Trophoblast cell (in vitro differentiated cells and primary cell): ENCODE measurements at regions not wholly inside any gene's neighbourhood (a gene's known extent, or its start where the extent isn't known, plus 50 kb on each side); places are given as distances from the start of the nearest gene placed in this dataset.

Source experiments
- DNase-seq, 2 donors: peaks; one replicate each; pipeline ENCODE4 v3.0.0-alpha.2; 2016
- H2AFZ ChIP-seq: 2 replicates; pipeline ENCODE4 v1.6.1; 2013; ENCODE audit warnings: low read length, moderate library complexity, mild to moderate bottlenecking; ENCODE audit not compliant: insufficient read depth, poor library complexity
- H2AK5ac ChIP-seq: 2 replicates; pipeline ENCODE4 v1.6.1; 2013; ENCODE audit warnings: mild to moderate bottlenecking, low read length
- H2BK120ac ChIP-seq: 2 replicates; pipeline ENCODE4 v1.6.1; 2013; ENCODE audit warnings: low read length, mild to moderate bottlenecking, moderate library complexity; ENCODE audit not compliant: insufficient read depth, poor library complexity
- H2BK12ac ChIP-seq: 2 replicates; pipeline ENCODE4 v1.6.1; 2013; ENCODE audit warnings: mild to moderate bottlenecking, low read length, moderate library complexity
- H2BK5ac ChIP-seq: 2 replicates; pipeline ENCODE4 v1.6.1; 2013; ENCODE audit warnings: low read length, low read depth, moderate library complexity, mild to moderate bottlenecking; ENCODE audit not compliant: poor library complexity
- H3K14ac ChIP-seq: 2 replicates; pipeline ENCODE4 v1.6.1; 2013; ENCODE audit warnings: mild to moderate bottlenecking, low read length
- H3K18ac ChIP-seq: 2 replicates; pipeline ENCODE4 v1.6.1; 2013; ENCODE audit warnings: mild to moderate bottlenecking, low read length
- H3K23ac ChIP-seq: 2 replicates; pipeline ENCODE4 v1.6.1; 2013; ENCODE audit warnings: low read length
- H3K27ac ChIP-seq: 2 replicates; pipeline ENCODE4 v1.5.1; 2013; ENCODE audit warnings: low read depth, mild to moderate bottlenecking, inconsistent platforms, low read length, moderate library complexity
- H3K27me3 ChIP-seq: 2 replicates; pipeline ENCODE4 v1.6.1; 2013; ENCODE audit warnings: inconsistent platforms, mild to moderate bottlenecking, low read length, moderate library complexity; ENCODE audit not compliant: insufficient read depth
- H3K36me3 ChIP-seq, 2 experiments: 1 replicate in 1 of 2; 2 replicates in 1 of 2; pipeline ENCODE4 v1.6.1; 2013; ENCODE audit warnings: low read length in 2 of 2, mild to moderate bottlenecking in 2 of 2, moderate library complexity in 1 of 2; ENCODE audit not compliant: insufficient read depth in 2 of 2, control insufficient read depth in 1 of 2
- H3K4ac ChIP-seq: 2 replicates; pipeline ENCODE4 v1.6.1; 2013; ENCODE audit warnings: low read depth, mild to moderate bottlenecking, low read length, moderate library complexity
- H3K4me1 ChIP-seq, 2 experiments: 1 replicate in 1 of 2; 2 replicates in 1 of 2; pipeline ENCODE4 v1.6.1; 2013; ENCODE audit warnings: low read length in 2 of 2, mild to moderate bottlenecking in 2 of 2, moderate library complexity in 1 of 2; ENCODE audit not compliant: insufficient read depth in 2 of 2, control insufficient read depth in 1 of 2
- H3K4me2 ChIP-seq: 2 replicates; pipeline ENCODE4 v1.6.1; 2013; ENCODE audit warnings: inconsistent platforms, mild to moderate bottlenecking, low read length, moderate library complexity
- H3K4me3 ChIP-seq: 2 replicates; pipeline ENCODE4 v1.5.1; 2013; ENCODE audit warnings: mild to moderate bottlenecking, low read depth, low read length, inconsistent platforms
- H3K79me1 ChIP-seq: one replicate; pipeline ENCODE4 v1.6.1; 2013; ENCODE audit warnings: low read length
- H3K79me2 ChIP-seq: 2 replicates; pipeline ENCODE4 v1.6.1; 2013; ENCODE audit warnings: low read length, mild to moderate bottlenecking; ENCODE audit not compliant: control insufficient read depth, insufficient read depth, poor library complexity
- H3K9ac ChIP-seq: 2 replicates; pipeline ENCODE4 v1.6.1; 2013; ENCODE audit warnings: mild to moderate bottlenecking, low read length
- H3K9me3 ChIP-seq: 2 replicates; pipeline ENCODE4 v1.6.1; 2013; ENCODE audit warnings: low read depth, mild to moderate bottlenecking, control low read depth, inconsistent platforms, low read length; ENCODE audit not compliant: insufficient read depth
- H4K12ac ChIP-seq: 2 replicates; pipeline ENCODE4 v1.6.1; 2013; ENCODE audit warnings: low read depth, mild to moderate bottlenecking, low read length, moderate library complexity
- H4K8ac ChIP-seq: 2 replicates; pipeline ENCODE4 v1.6.1; 2013; ENCODE audit warnings: low read depth, mild to moderate bottlenecking, low read length, moderate library complexity
- H4K91ac ChIP-seq: one replicate; pipeline ENCODE4 v1.6.1; 2013; ENCODE audit warnings: low read depth, mild to moderate bottlenecking, low read length, moderate library complexity
- WGBS: extraction: QIAGEN DNeasy Blood & Tissue Kit; methylation state at CpG from one replicate; pipeline ENCODE4 v1.1.7; 2013; ENCODE audit warnings: missing lambda C conversion rate; ENCODE audit not compliant: insufficient read length, insufficient coverage; ENCODE audit errors: extremely low coverage; 5-methylcytosine and 5-hydroxymethylcytosine counted together

DNA sequence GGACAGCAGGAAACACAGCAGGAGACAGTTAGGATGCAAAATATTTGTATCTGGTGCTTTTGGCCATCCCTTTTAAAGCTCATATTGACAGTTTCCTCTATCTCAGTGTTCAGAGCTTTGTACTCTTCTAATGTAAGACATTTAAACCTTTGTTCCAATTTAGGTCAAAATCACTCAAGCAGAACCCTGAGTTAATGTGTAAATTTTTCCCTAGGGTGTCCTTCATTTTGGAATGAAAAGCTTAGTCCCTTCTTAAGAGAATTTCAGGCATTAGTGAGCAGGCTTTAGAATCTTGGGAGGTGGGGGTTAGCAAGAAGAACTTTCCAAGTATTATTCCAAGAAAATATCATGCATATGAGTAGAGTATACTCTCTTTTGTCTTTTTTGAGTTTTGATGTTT, 188.7 kb downstream of the GBA3 start:
- H2AFZ ChIP-seq: no peak overlapping the region
- no peak overlapping the region for H3K4me3 ChIP-seq
- H3K14ac ChIP-seq: no peak overlapping the region
- no peak overlapping the region for H3K27ac ChIP-seq
- H3K36me3 ChIP-seq: no peaks in the 10 kb centered on the region
- H2BK120ac ChIP-seq: no peak overlapping the region
- no peak overlapping the region for H2BK5ac ChIP-seq
- H3K4me1 ChIP-seq: no peaks in the 10 kb centered on the region
- H2BK12ac ChIP-seq: no peak overlapping the region
- H3K9ac ChIP-seq: no peak overlapping the region
- H3K18ac ChIP-seq: no peak overlapping the region
- no peak overlapping the region for H4K12ac ChIP-seq
- no peak overlapping the region for H2AK5ac ChIP-seq
- H3K23ac ChIP-seq: no peak overlapping the region
- H3K79me2 ChIP-seq: no peaks in the 10 kb centered on the region
- no peak for DNase-seq
- H3K27me3 ChIP-seq: no peaks in the 10 kb centered on the region
- no peak overlapping the region for H3K4me2 ChIP-seq
- H4K91ac ChIP-seq: no peak overlapping the region
- no peaks in the 10 kb centered on the region for H3K9me3 ChIP-seq
- no peaks in the 10 kb centered on the region for H3K79me1 ChIP-seq
- no peak overlapping the region for H3K4ac ChIP-seq
- H4K8ac ChIP-seq: no peak overlapping the region

GRCh38 chr4:22877486-22878052, 184.8 kb downstream of the GBA3 start:
- no peaks in the 10 kb centered on the region for H3K9me3 ChIP-seq

DNA sequence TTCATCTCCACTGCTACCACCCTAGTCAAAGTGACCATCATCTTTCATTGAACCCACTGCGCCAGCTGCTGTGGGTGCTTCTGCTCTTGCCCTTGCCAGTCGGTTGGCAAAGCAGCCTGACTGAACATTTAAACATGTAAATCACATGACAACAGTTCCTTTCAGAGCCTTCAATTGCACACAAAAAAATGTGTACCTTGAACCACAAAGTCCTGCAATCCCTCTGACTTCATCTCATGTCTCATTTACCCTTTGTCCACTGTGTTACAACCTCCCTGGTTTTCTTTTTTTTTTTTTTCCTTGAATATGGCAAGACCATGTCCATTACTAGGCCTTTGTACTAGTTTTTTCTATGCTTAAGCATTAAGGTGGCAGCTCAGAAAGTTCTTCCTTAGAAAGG, 183.5 kb downstream of the GBA3 start:
- no peak overlapping the region for H3K4ac ChIP-seq
- no peaks in the 10 kb centered on the region for H3K9me3 ChIP-seq
- no peak overlapping the region for H3K9ac ChIP-seq
- no peak overlapping the region for H3K23ac ChIP-seq
- no peak overlapping the region for H3K18ac ChIP-seq
- H2AK5ac ChIP-seq: no peak overlapping the region
- no peaks in the 10 kb centered on the region for H3K36me3 ChIP-seq
- H3K27ac ChIP-seq: no peak overlapping the region
- no CpG with 5 or more reads among the region's 2 CpGs for WGBS
- H3K79me2 ChIP-seq: no peaks in the 10 kb centered on the region
- no peak overlapping the region for H2AFZ ChIP-seq
- no peak overlapping the region for H4K12ac ChIP-seq
- H2BK120ac ChIP-seq: no peak overlapping the region
- no peaks in the 10 kb centered on the region for H3K4me1 ChIP-seq
- no peak overlapping the region for H3K14ac ChIP-seq
- no peak overlapping the region for H3K4me3 ChIP-seq
- H4K8ac ChIP-seq: no peak overlapping the region
- H3K79me1 ChIP-seq: no peaks in the 10 kb centered on the region
- no peak for DNase-seq
- H4K91ac ChIP-seq: no peak overlapping the region
- H2BK12ac ChIP-seq: no peak overlapping the region
- H2BK5ac ChIP-seq: no peak overlapping the region
- no peaks in the 10 kb centered on the region for H3K27me3 ChIP-seq
- H3K4me2 ChIP-seq: no peak overlapping the region

More at GRCh38 chr4:22877486-22878052, 184.8 kb downstream of the GBA3 start:
- Histone ChIP-seq H3K36me3 (no peaks in the 10 kb centered on the region), H3K14ac (no peak overlapping the region), H3K4ac (no peak overlapping the region), H4K91ac (no peak overlapping the region), H4K12ac (no peak overlapping the region), H3K4me3 (no peak overlapping the region), H2AK5ac (no peak overlapping the region), H4K8ac (no peak overlapping the region), H2BK12ac (no peak overlapping the region), H2AFZ (no peak overlapping the region), H3K23ac (no peak overlapping the region), H3K9ac (no peak overlapping the region), H3K4me1 (no peaks in the 10 kb centered on the region), H3K18ac (no peak overlapping the region), H3K79me1 (no peaks in the 10 kb centered on the region), H2BK5ac (no peak overlapping the region), H3K27me3 (no peaks in the 10 kb centered on the region), H3K79me2 (no peaks in the 10 kb centered on the region), H3K27ac (no peak overlapping the region), H2BK120ac (no peak overlapping the region), H3K4me2 (no peak overlapping the region)
- DNase-seq: no peak
- no CpG with 5 or more reads among the region's 16 CpGs for WGBS

DNA sequence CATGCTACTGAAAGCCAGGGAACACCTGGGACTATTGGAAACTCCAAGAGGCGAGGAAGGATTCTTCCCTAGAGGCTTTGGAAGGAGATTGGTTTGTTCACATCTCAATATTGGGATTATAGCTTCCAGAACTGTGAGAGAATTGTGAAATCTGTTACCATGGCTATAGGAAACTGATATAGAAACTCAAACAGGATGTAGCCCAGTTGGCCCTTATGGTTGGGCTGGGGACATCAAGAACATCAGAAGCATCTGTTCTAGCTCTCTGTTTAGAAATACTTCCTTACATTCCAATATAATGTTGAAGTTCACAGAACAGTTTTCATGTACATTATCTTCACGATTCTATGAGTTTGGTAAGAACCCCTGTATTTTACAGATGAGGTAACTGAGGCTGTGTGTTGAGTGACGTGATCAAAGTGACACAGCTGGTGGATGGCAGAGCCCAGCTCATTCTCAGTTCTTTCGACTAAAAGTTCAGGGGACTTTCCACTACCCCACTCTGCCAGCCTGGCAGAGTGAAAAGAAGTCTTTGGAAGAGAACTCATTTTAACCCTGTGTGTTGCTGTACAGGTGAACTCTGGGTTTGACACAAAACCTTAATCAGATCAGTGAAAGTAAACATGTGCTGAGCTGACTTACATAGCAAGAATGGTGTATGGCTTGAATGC, 183.0 kb downstream of the GBA3 start:
- no peaks in the 10 kb centered on the region for H3K4me1 ChIP-seq
- no peaks in the 10 kb centered on the region for H3K36me3 ChIP-seq
- no peak overlapping the region for H3K23ac ChIP-seq
- no peaks in the 10 kb centered on the region for H3K79me2 ChIP-seq
- H3K14ac ChIP-seq: no peak overlapping the region
- no peak overlapping the region for H4K91ac ChIP-seq
- H3K79me1 ChIP-seq: no peaks in the 10 kb centered on the region
- no peak overlapping the region for H3K4ac ChIP-seq
- no peak for DNase-seq
- H3K9me3 ChIP-seq: no peaks in the 10 kb centered on the region
- H2AK5ac ChIP-seq: no peak overlapping the region
- no peaks in the 10 kb centered on the region for H3K27me3 ChIP-seq
- no CpG with 5 or more reads among the region's 4 CpGs for WGBS
- H3K4me2 ChIP-seq: no peak overlapping the region
- H4K12ac ChIP-seq: no peak overlapping the region
- H2BK5ac ChIP-seq: no peak overlapping the region
- H3K4me3 ChIP-seq: no peak overlapping the region
- H3K18ac ChIP-seq: no peak overlapping the region
- H2AFZ ChIP-seq: no peak overlapping the region
- H2BK12ac ChIP-seq: no peak overlapping the region
- no peak overlapping the region for H4K8ac ChIP-seq
- no peak overlapping the region for H3K27ac ChIP-seq
- no peak overlapping the region for H3K9ac ChIP-seq
- H2BK120ac ChIP-seq: no peak overlapping the region
